K562 (cell line): ENCODE measurements at regions not wholly inside any gene's neighbourhood (a gene's known extent, or its start where the extent isn't known, plus 50 kb on each side); places are given as distances from the start of the nearest gene placed in this dataset.

Experiments used
- ATAC-seq: fragments of 200-7000 bp; cut with Tn5 transposase; 3 replicates; pipeline ENCODE4 v1.9.1; 2020; ENCODE audit warnings: moderate library complexity
- BruUV-seq: library from RNA; stranded (reverse); fragments of 400-500 nt; replicated peaks from 2 replicates; lab custom pipeline; 2021; lab: Mats Ljungman, UMichigan
- CTCF ChIA-PET: fragments of 300-600 bp; formaldehyde crosslinking; extraction: SDS; loops from one replicate; lab custom pipeline; 2021; ENCODE audit warnings: low intra/inter-chr PET ratio; lab: Yijun Ruan, JAX
- POLR2A ChIA-PET: fragments of 300-600, 350-650 bp; sonication (Branson Sonifier 250); formaldehyde crosslinking; extraction: SDS; loops from one replicate; lab custom pipeline; 2021; ENCODE audit warnings: antibody characterized with exemption, inconsistent platforms; lab: Yijun Ruan, JAX
- DNase-seq, 4 experiments: peaks; one replicate each; pipeline versions ENCODE4 v3.0.0 to v3.0.0-alpha.2; 2011 to 2018; ENCODE audit warnings: low spot score in 3 of 4, mixed read lengths in 3 of 4; ENCODE audit errors: extremely low read depth in 1 of 4
- FAIRE-seq: peaks from 2 replicates; lab custom pipeline; 2011; peaks lifted over from hg19 to GRCh38; lab: Jason Lieb, UNC
- H2AFZ ChIP-seq: 2 replicates; pipeline ENCODE4 v1.6.0; 2011; ENCODE audit warnings: low read depth, low read length, control low read depth, inconsistent platforms
- H3K27ac ChIP-seq: fragments of 200-600 bp; 3 replicates; pipeline ENCODE4 v1.8.0; 2011; ENCODE audit warnings: low read depth, mild to moderate bottlenecking, control low read depth, inconsistent platforms, low read length, moderate library complexity, mixed read lengths; ENCODE audit errors: extremely low read depth
- H3K27me3 ChIP-seq, 2 experiments: fragments of 300-600 bp in 1 of 2; 2 replicates in 1 of 2; 3 replicates in 1 of 2; pipeline versions ENCODE4 v1.6.0 to v1.8.0; 2011; ENCODE audit warnings: inconsistent platforms in 2 of 2, low read length in 2 of 2, mild to moderate bottlenecking in 1 of 2, mixed read lengths in 1 of 2, moderate library complexity in 1 of 2; ENCODE audit not compliant: control insufficient read depth in 2 of 2, insufficient read depth in 2 of 2
- H3K36me3 ChIP-seq: fragments of 300-600 bp; 3 replicates; pipeline ENCODE4 v1.8.0; 2011; ENCODE audit warnings: mild to moderate bottlenecking, low read length, inconsistent platforms; ENCODE audit not compliant: control insufficient read depth, insufficient read depth
- H3K4me1 ChIP-seq, 2 experiments: fragments of 200-600 bp in 1 of 2; replicated peaks in 1 of 2; 2 replicates in 1 of 2; 3 replicates in 1 of 2; pipeline versions ENCODE4 v1.5.1 to v1.8.0; 2011; ENCODE audit warnings: inconsistent platforms in 2 of 2, low read length in 2 of 2, mild to moderate bottlenecking in 1 of 2, mixed read lengths in 1 of 2, moderate library complexity in 1 of 2; ENCODE audit not compliant: control insufficient read depth in 2 of 2, insufficient read depth in 2 of 2
- H3K4me2 ChIP-seq: 2 replicates; pipeline ENCODE4 v1.6.1; 2011; ENCODE audit warnings: low read length, control low read depth, inconsistent platforms, mixed read lengths; ENCODE audit not compliant: insufficient read depth
- H3K4me3 ChIP-seq: fragments of 200-600 bp; sonication (generic), shearing (Covaris generic); 2 replicates; pipeline ENCODE4 v1.5.1; 2016; ENCODE audit warnings: control low read depth, inconsistent platforms
- H3K79me2 ChIP-seq: fragments of 200-600 bp; 3 replicates; pipeline ENCODE4 v1.8.0; 2011; ENCODE audit warnings: low read length, inconsistent platforms; ENCODE audit not compliant: control insufficient read depth, insufficient read depth
- H3K9ac ChIP-seq, 2 experiments: 2 replicates each; pipeline versions ENCODE4 v1.6.0 to v1.6.1; 2011; ENCODE audit warnings: low read depth in 2 of 2, low read length in 2 of 2, control low read depth in 1 of 2, inconsistent platforms in 1 of 2, mild to moderate bottlenecking in 1 of 2, mixed read lengths in 1 of 2; ENCODE audit not compliant: insufficient read depth in 1 of 2
- H3K9me1 ChIP-seq: one replicate; pipeline ENCODE4 v1.6.0; 2011; ENCODE audit warnings: inconsistent platforms, mild to moderate bottlenecking, low read length, moderate library complexity; ENCODE audit not compliant: control insufficient read depth, insufficient read depth
- H3K9me3 ChIP-seq: replicated peaks from 2 replicates; pipeline ENCODE4 v1.5.1; 2011; ENCODE audit warnings: low read depth, low read length, inconsistent platforms; ENCODE audit not compliant: control insufficient read depth, insufficient read depth
- H4K20me1 ChIP-seq: replicated peaks from 2 replicates; pipeline ENCODE4 v1.6.1; 2011; ENCODE audit warnings: low read length, inconsistent platforms, mixed read lengths; ENCODE audit not compliant: control insufficient read depth, insufficient read depth
- CBFB ChIP-seq: sonication (generic); formaldehyde crosslinking; IDR thresholded peaks from 2 replicates; pipeline ENCODE4 v1.4.0; 2020; ENCODE audit warnings: mild to moderate bottlenecking, missing genetic modification reagents
- CREB1 ChIP-seq, 2 experiments: sonication (generic) in 1 of 2; formaldehyde crosslinking in 1 of 2; IDR thresholded peaks; 2 replicates each; pipeline versions ENCODE4 v1.6.1 to v1.8.0; 2012 to 2022; ENCODE audit warnings: inconsistent platforms in 1 of 2, mild to moderate bottlenecking in 1 of 2, missing genetic modification reagents in 1 of 2, moderate library complexity in 1 of 2
- HMG20A ChIP-seq: fragments of 450-650 bp; formaldehyde crosslinking; conservative IDR thresholded peaks from 2 replicates; pipeline ENCODE4 v1.4.0; 2020; ENCODE audit warnings: mild to moderate bottlenecking, mixed read lengths
- JUNB ChIP-seq: fragments of 450-650 bp; formaldehyde crosslinking; conservative IDR thresholded peaks from 2 replicates; pipeline ENCODE4 v1.4.0; 2020; ENCODE audit warnings: mild to moderate bottlenecking
- NCOA4 ChIP-seq: fragments of 450-650 bp; IDR thresholded peaks from 2 replicates; pipeline ENCODE4 v1.6.1; 2018; ENCODE audit warnings: mild to moderate bottlenecking; ENCODE audit not compliant: partially characterized antibody
- ZFPM2 ChIP-seq: fragments of 250-450 bp; sonication (Bioruptor Pico); IDR thresholded peaks from 2 replicates; pipeline ENCODE4 v1.5.1; 2022; ENCODE audit warnings: mild to moderate bottlenecking
- WGBS: fragments of 100-300 bp; shearing (Covaris generic); methylation state at CpG from one replicate; pipeline ENCODE4 v1.1.6; 2016; ENCODE audit warnings: low coverage, mixed read lengths; ENCODE audit not compliant: insufficient coverage; ENCODE audit errors: missing lambda C conversion rate; 5-methylcytosine and 5-hydroxymethylcytosine counted together
- in situ Hi-C: fragments of 300-500 bp; cut with MboI; formaldehyde crosslinking; loops from 4 replicates; pipeline ENCODE4 v1.15.0; 2018; ENCODE audit warnings: inconsistent platforms, mixed read lengths
- intact Hi-C: fragments of 100-400 bp; cut with micrococcal nuclease; formaldehyde crosslinking; loops from 2 replicates; pipeline ENCODE4 v1.14.2; 2022
- TF ChIP-seq, protein P1 (sequence below): fragments of 250-450 bp; sonication (Bioruptor Pico); IDR thresholded peaks from 2 replicates; pipeline ENCODE4 v1.5.0; 2021

- TF ChIP-seq CREB1 (IDR thresholded peaks at IDR 0.05) (no peak), CREB1 (CRISPR knock-in tag; IDR thresholded peaks at IDR 0.05) (no peak), ZFPM2 (CRISPR knock-in tag) (no peak)
Measured at GRCh38 chr1:214830941-214831340, 227.9 kb downstream of the CENPF start (continued).

- in situ Hi-C loops = no loop called here
- BruUV-seq = no TSS peak
- H3K27me3 ChIP-seq = no peaks in the 10 kb centered on the region
Measured at GRCh38 chr1:214831956-214832355, 229.0 kb downstream of the CENPF start.

More at GRCh38 chr1:214831956-214832355, 229.0 kb downstream of the CENPF start:
- H3K9me1 ChIP-seq = no peaks in the 10 kb centered on the region
- H3K4me2 ChIP-seq = no peak overlapping the region
- no peaks in the 10 kb centered on the region for H3K79me2 ChIP-seq
- ChIA-PET CTCF (no interaction called here), POLR2A (no interaction called here)
- ATAC-seq (no peak), DNase-seq (no peak), FAIRE-seq (no peak)
- no peak overlapping the region for H2AFZ ChIP-seq
- H4K20me1 ChIP-seq = no peaks in the 10 kb centered on the region
- TF ChIP-seq, protein P1, sequence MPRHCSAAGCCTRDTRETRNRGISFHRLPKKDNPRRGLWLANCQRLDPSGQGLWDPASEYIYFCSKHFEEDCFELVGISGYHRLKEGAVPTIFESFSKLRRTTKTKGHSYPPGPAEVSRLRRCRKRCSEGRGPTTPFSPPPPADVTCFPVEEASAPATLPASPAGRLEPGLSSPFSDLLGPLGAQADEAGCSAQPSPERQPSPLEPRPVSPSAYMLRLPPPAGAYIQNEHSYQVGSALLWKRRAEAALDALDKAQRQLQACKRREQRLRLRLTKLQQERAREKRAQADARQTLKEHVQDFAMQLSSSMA (CRISPR knock-in tag) = no peak
- TF ChIP-seq HMG20A (CRISPR knock-in tag) = no peak
- TF ChIP-seq NCOA4 = no peak
- TF ChIP-seq CBFB = no peak
- TF ChIP-seq JUNB (CRISPR knock-in tag) = no peak
- H3K4me1 ChIP-seq = no peaks in the 10 kb centered on the region
- 11% methylated on average over 5 of the region's 5 CpGs for WGBS
- H3K36me3 ChIP-seq = no peaks in the 10 kb centered on the region
- intact Hi-C loops = no loop called here
- H3K9me3 ChIP-seq = no peaks in the 10 kb centered on the region
- no peak overlapping the region for H3K27ac ChIP-seq
- H3K4me3 ChIP-seq = no peak overlapping the region
- no peak overlapping the region for H3K9ac ChIP-seq
